ENCODE measurements at regions not wholly inside any gene's neighbourhood (a gene's known extent, or its start where the extent isn't known, plus 50 kb on each side); places are given as distances from the start of the nearest gene placed in this dataset.
"Not testable (repeated sequence)": the region's sequence is repeated elsewhere in the genome, so short reads cannot be mapped to it uniquely, and the experiment has no call there.

GRCh38 chr2:114018464-114018863 lies 128.6 kb downstream of the ACTR3 start:
- not testable (repeated sequence) for DNase-seq (ENCODE audit: low spot score)

- DNase-seq (ENCODE audit: low spot score), result no peak
Observed at GRCh38 chr2:114020668-114021067, 130.8 kb downstream of the ACTR3 start.

- no peak for DNase-seq (ENCODE audit: low spot score)
Observed at GRCh38 chr2:114022360-114023085, 132.6 kb downstream of the ACTR3 start.

GRCh38 chr2:114024326-114024725 lies 134.4 kb downstream of the ACTR3 start:
- no peak for DNase-seq (ENCODE audit: low spot score)

GRCh38 chr2:114025030-114025429 lies 135.1 kb downstream of the ACTR3 start:
- DNase-seq (ENCODE audit: low spot score), result no peak

- DNase-seq (ENCODE audit: low spot score), result no peak
Observed at GRCh38 chr2:114027437-114027836, 137.5 kb downstream of the ACTR3 start.

GRCh38 chr2:114031605-114032505 lies 142.0 kb downstream of the ACTR3 start:
- DNase-seq (ENCODE audit: low spot score), result no peak

GRCh38 chr2:114032705-114033104 lies 142.8 kb downstream of the ACTR3 start:
- no peak for DNase-seq (ENCODE audit: low spot score)

- no peak for DNase-seq (ENCODE audit: low spot score)
Observed at GRCh38 chr2:114034742-114035141, 144.9 kb downstream of the ACTR3 start.

GRCh38 chr2:114038710-114039109 lies 148.8 kb downstream of the ACTR3 start:
- no peak for DNase-seq (ENCODE audit: low spot score)

GRCh38 chr2:114039677-114040076 lies 149.8 kb downstream of the ACTR3 start:
- DNase-seq (ENCODE audit: low spot score), result no peak

GRCh38 chr2:114040826-114041225 lies 150.9 kb downstream of the ACTR3 start:
- DNase-seq (ENCODE audit: low spot score), result no peak

- DNase-seq (ENCODE audit: low spot score), result no peak
Observed at GRCh38 chr2:114044985-114045384, 155.1 kb downstream of the ACTR3 start.

GRCh38 chr2:114046373-114046772 lies 156.5 kb downstream of the ACTR3 start:
- no peak for DNase-seq (ENCODE audit: low spot score)

- no peak for DNase-seq (ENCODE audit: low spot score)
Observed at GRCh38 chr2:114046866-114047435, 157.1 kb downstream of the ACTR3 start.

- DNase-seq (ENCODE audit: low spot score), result no peak
Observed at GRCh38 chr2:114049280-114049679, 159.4 kb downstream of the ACTR3 start.

- no peak for DNase-seq (ENCODE audit: low spot score)
Observed at GRCh38 chr2:114049826-114050225, 159.9 kb downstream of the ACTR3 start.

- no peak for DNase-seq (ENCODE audit: low spot score)
Observed at GRCh38 chr2:114056294-114057143, 166.6 kb downstream of the ACTR3 start.

GRCh38 chr2:114057638-114058037 lies 167.7 kb downstream of the ACTR3 start:
- no peak for DNase-seq (ENCODE audit: low spot score)

- no peak for DNase-seq (ENCODE audit: low spot score)
Observed at GRCh38 chr2:114061566-114062098, 171.7 kb downstream of the ACTR3 start.

- DNase-seq (ENCODE audit: low spot score), result no peak
Observed at GRCh38 chr2:114063346-114063745, 173.5 kb downstream of the ACTR3 start.

GRCh38 chr2:114065731-114066130 lies 175.8 kb downstream of the ACTR3 start:
- no peak for DNase-seq (ENCODE audit: low spot score)

Measured in hematopoietic multipotent progenitor cell treated with erythropoietin and hydrocortisone succinate and interleukin-3 and kit ligand, for 15 days (in vitro differentiated cells).